ENCODE measurements at regions not wholly inside any gene's neighbourhood (a gene's known extent, or its start where the extent isn't known, plus 50 kb on each side); places are given as distances from the start of the nearest gene placed in this dataset.

GRCh38 chr5:58327289-58327688, 132.6 kb downstream of the PLK2 start:
- TF ChIP-seq, protein P1, sequence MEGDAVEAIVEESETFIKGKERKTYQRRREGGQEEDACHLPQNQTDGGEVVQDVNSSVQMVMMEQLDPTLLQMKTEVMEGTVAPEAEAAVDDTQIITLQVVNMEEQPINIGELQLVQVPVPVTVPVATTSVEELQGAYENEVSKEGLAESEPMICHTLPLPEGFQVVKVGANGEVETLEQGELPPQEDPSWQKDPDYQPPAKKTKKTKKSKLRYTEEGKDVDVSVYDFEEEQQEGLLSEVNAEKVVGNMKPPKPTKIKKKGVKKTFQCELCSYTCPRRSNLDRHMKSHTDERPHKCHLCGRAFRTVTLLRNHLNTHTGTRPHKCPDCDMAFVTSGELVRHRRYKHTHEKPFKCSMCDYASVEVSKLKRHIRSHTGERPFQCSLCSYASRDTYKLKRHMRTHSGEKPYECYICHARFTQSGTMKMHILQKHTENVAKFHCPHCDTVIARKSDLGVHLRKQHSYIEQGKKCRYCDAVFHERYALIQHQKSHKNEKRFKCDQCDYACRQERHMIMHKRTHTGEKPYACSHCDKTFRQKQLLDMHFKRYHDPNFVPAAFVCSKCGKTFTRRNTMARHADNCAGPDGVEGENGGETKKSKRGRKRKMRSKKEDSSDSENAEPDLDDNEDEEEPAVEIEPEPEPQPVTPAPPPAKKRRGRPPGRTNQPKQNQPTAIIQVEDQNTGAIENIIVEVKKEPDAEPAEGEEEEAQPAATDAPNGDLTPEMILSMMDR (IDR thresholded peaks at IDR 0.05; ENCODE audit: low read depth, low read length) = no peak
- TF ChIP-seq, protein P2, sequence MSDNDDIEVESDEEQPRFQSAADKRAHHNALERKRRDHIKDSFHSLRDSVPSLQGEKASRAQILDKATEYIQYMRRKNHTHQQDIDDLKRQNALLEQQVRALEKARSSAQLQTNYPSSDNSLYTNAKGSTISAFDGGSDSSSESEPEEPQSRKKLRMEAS (IDR thresholded peaks at IDR 0.05; ENCODE audit: low read depth, low read length) = no peak
- TF ChIP-seq POLR2A (IDR thresholded peaks at IDR 0.05; ENCODE audit: extremely low read depth, insufficient read length) = no peak
- no peak for TF ChIP-seq MYC (IDR thresholded peaks at IDR 0.05; ENCODE audit: low read depth, low read length)
- H3K4me3 ChIP-seq (ENCODE audit: low read depth, low read length) = no peak overlapping the region
- DNase-seq (ENCODE audit: low read depth) = no peak

DNA sequence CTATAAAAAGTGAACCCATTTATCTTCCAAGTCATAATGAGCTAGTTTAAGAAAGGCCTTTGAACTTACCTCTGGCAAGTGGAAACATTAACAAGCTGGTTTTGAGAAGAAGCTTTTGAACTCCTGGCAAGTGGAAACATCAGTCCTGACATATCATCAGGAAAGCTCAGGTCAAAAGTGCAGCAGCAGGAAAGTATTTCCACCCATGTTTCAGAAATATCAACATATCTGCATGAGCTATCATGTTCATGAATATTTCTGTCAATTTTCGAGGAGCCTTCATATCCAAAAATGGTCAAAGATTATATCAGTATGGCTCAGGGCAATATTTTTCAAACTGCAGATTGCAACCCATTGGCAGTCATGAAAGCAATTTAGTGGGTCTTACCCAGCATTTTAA, 133.9 kb downstream of the PLK2 start:
- H3K4me3 ChIP-seq (ENCODE audit: low read depth, low read length) = no peak overlapping the region
- DNase-seq (ENCODE audit: low read depth) = no peak
- TF ChIP-seq, protein P1 (IDR thresholded peaks at IDR 0.05; ENCODE audit: low read depth, low read length) = no peak
- TF ChIP-seq, protein P2 (IDR thresholded peaks at IDR 0.05; ENCODE audit: low read depth, low read length) = no peak
- no peak for TF ChIP-seq POLR2A (IDR thresholded peaks at IDR 0.05; ENCODE audit: extremely low read depth, insufficient read length)
- no peak for TF ChIP-seq MYC (IDR thresholded peaks at IDR 0.05; ENCODE audit: low read depth, low read length)

- no peak for DNase-seq (ENCODE audit: low read depth)
- H3K4me3 ChIP-seq (ENCODE audit: low read depth, low read length) = no peak overlapping the region
- TF ChIP-seq POLR2A (IDR thresholded peaks at IDR 0.05; ENCODE audit: extremely low read depth, insufficient read length) (no peak), MYC (IDR thresholded peaks at IDR 0.05; ENCODE audit: low read depth, low read length) (no peak)
- TF ChIP-seq, protein P1 (IDR thresholded peaks at IDR 0.05; ENCODE audit: low read depth, low read length) = no peak
- TF ChIP-seq, protein P2 (IDR thresholded peaks at IDR 0.05; ENCODE audit: low read depth, low read length) = no peak
Observed at GRCh38 chr5:58322453-58322852, 137.4 kb downstream of the PLK2 start.

GRCh38 chr5:58318468-58318867, 141.4 kb downstream of the PLK2 start:
- no peak overlapping the region for H3K4me3 ChIP-seq (ENCODE audit: low read depth, low read length)
- TF ChIP-seq, protein P2 (IDR thresholded peaks at IDR 0.05; ENCODE audit: low read depth, low read length) = no peak
- no peak for DNase-seq (ENCODE audit: low read depth)

- H3K4me3 ChIP-seq (ENCODE audit: low read depth, low read length) = no peak overlapping the region
- no peak for DNase-seq (ENCODE audit: low read depth)
- TF ChIP-seq, protein P2 (IDR thresholded peaks at IDR 0.05; ENCODE audit: low read depth, low read length) = no peak
- no peak for TF ChIP-seq POLR2A (IDR thresholded peaks at IDR 0.05; ENCODE audit: extremely low read depth, insufficient read length)
- no peak for TF ChIP-seq MYC (IDR thresholded peaks at IDR 0.05; ENCODE audit: low read depth, low read length)
- TF ChIP-seq, protein P1 (IDR thresholded peaks at IDR 0.05; ENCODE audit: low read depth, low read length) = no peak
Observed at GRCh38 chr5:58317808-58318207, 142.1 kb downstream of the PLK2 start.

DNA sequence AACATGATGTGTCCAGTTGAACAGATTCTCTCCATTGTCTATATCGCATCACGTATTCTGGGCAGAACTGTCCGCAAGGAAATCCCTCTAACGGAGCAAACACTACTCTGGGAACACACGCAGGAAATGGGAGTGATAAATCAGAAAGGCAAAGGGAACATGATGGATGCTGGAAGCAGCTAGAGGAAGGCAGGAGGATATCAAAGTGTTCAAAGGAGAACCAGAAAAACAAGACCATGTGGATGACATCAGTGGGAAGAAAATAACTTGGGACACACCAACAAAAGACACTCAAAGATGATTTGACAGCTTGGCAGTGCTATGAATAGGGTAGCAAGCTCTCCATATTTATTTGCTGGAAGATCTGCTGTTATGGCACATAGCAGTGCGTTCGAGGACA, 142.9 kb downstream of the PLK2 start:
- no peak overlapping the region for H3K4me3 ChIP-seq (ENCODE audit: low read depth, low read length)
- no peak for DNase-seq (ENCODE audit: low read depth)
- TF ChIP-seq, protein P2 (IDR thresholded peaks at IDR 0.05; ENCODE audit: low read depth, low read length) = no peak
- TF ChIP-seq, protein P1 (IDR thresholded peaks at IDR 0.05; ENCODE audit: low read depth, low read length) = no peak
- TF ChIP-seq MYC (IDR thresholded peaks at IDR 0.05; ENCODE audit: low read depth, low read length) (no peak), POLR2A (IDR thresholded peaks at IDR 0.05; ENCODE audit: extremely low read depth, insufficient read length) (no peak)
